ENCODE measurements at regions not wholly inside any gene's neighbourhood (a gene's known extent, or its start where the extent isn't known, plus 50 kb on each side); places are given as distances from the start of the nearest gene placed in this dataset.
"Not testable (repeated sequence)": the region's sequence is repeated elsewhere in the genome, so short reads cannot be mapped to it uniquely, and the experiment has no call there.

DNA sequence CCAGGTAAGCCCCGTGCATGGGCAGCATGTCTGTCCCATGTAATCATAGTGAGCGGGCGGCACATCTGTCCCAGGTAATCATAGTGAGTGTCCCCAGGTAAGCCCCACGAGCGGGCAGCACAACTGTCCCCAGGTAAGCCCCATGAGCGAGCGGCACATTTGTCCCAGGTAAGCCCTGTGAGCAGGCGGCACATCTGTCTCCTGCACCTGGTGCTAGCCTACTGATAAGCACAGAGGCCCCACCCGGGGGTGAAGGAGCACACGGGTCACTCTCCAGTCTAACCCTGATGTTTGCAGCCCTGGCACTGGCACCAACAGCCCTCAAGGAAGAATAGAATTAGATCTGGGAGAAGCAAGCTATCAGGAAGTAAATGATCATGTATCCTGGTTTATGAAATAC lies 99.2 kb downstream of the ATP6V0E2 start:
- H3K27me3 Mint-ChIP-seq (ENCODE audit: low read depth), result peaks cover 31% of the 10 kb centered on the region

DNA sequence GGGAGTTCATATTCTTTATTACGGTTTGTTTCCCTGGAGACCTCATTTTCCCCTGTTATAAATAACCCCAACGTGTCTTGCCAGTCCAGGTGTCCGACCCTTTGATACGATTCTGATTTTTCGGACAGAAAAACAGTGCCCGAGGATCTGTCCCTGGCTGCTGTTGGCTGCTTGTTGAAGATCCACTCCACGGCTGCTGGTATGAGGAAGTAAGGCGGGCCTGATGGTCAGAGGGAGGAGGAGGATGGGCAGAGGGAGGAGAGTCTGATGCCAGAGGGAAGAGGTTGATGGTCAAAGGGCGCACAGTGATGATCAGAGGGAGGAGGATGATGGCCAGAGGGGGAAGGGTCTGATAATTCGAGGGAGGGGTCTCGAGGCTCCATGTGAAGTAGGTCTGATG lies 99.9 kb downstream of the ATP6V0E2 start:
- not testable (repeated sequence) for H3K4me1 Mint-ChIP-seq (ENCODE audit: low read depth); H3K36me3 Mint-ChIP-seq (ENCODE audit: low read depth); H3K9me3 Mint-ChIP-seq (ENCODE audit: low read depth); H3K4me3 Mint-ChIP-seq (ENCODE audit: unreplicated experiment); DNase-seq (ENCODE audit: low spot score); H3K27ac Mint-ChIP-seq (ENCODE audit: unreplicated experiment)
- H3K27me3 Mint-ChIP-seq (ENCODE audit: low read depth), result peaks cover 33% of the 10 kb centered on the region

More for the DNA sequence above, 99.2 kb downstream of the ATP6V0E2 start:
- H3K4me3 Mint-ChIP-seq (ENCODE audit: unreplicated experiment); DNase-seq (ENCODE audit: low spot score); H3K27ac Mint-ChIP-seq (ENCODE audit: unreplicated experiment); H3K9me3 Mint-ChIP-seq (ENCODE audit: low read depth); H3K36me3 Mint-ChIP-seq (ENCODE audit: low read depth); H3K4me1 Mint-ChIP-seq (ENCODE audit: low read depth): not testable (repeated sequence)

DNA sequence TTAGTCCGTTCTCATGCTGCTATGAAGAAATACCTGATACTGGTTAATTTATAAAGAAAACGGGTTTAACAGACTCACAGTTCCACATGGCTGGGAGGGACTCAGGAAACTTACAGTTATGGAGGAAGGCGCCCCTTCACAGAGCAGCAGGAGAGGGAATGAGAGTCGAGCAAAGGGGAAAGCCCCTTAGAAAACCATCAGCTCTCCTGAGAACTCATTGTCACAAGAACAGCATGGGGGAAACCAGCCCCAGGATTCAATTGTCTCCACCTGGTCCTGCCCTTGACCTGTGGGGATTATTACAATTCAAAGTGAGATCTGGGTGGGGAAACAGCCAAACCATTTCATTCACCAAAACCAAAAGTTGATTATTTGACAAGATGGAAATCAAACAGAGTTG lies 101.8 kb downstream of the ATP6V0E2 start:
- not testable (repeated sequence) for H3K9me3 Mint-ChIP-seq (ENCODE audit: low read depth); H3K4me1 Mint-ChIP-seq (ENCODE audit: low read depth); H3K4me3 Mint-ChIP-seq (ENCODE audit: unreplicated experiment); DNase-seq (ENCODE audit: low spot score); H3K27ac Mint-ChIP-seq (ENCODE audit: unreplicated experiment); H3K36me3 Mint-ChIP-seq (ENCODE audit: low read depth)
- H3K27me3 Mint-ChIP-seq (ENCODE audit: low read depth), result peaks cover 33% of the 10 kb centered on the region

DNA sequence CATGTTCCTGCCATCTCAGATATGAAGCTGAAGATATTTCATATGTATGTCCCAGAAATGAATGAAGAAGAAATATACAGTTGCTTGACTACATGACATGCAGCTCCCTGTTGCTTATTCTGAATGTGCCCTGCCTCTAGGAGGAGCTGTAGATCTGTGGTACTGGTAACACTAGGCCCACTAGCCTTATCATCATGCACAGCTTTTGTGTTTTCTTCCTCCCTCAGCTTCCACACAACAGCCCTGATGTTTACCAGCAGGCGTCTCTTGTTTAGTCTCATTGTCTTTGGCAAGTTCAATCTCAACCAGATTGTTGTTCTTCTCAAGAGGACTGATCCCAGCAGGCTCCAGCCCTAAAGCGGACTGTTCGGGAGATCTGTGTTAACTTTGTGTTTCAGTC lies 104.8 kb downstream of the ATP6V0E2 start:
- H3K27me3 Mint-ChIP-seq (ENCODE audit: low read depth), result peaks cover 30% of the 10 kb centered on the region
- H3K9me3 Mint-ChIP-seq (ENCODE audit: low read depth); H3K36me3 Mint-ChIP-seq (ENCODE audit: low read depth); H3K4me3 Mint-ChIP-seq (ENCODE audit: unreplicated experiment); H3K27ac Mint-ChIP-seq (ENCODE audit: unreplicated experiment); DNase-seq (ENCODE audit: low spot score); H3K4me1 Mint-ChIP-seq (ENCODE audit: low read depth): not testable (repeated sequence)

GRCh38 chr7:149978944-149979343 lies 105.2 kb downstream of the ATP6V0E2 start:
- H3K9me3 Mint-ChIP-seq (ENCODE audit: low read depth); H3K36me3 Mint-ChIP-seq (ENCODE audit: low read depth); H3K4me3 Mint-ChIP-seq (ENCODE audit: unreplicated experiment); H3K27ac Mint-ChIP-seq (ENCODE audit: unreplicated experiment); H3K4me1 Mint-ChIP-seq (ENCODE audit: low read depth); DNase-seq (ENCODE audit: low spot score): not testable (repeated sequence)
- peaks cover 30% of the 10 kb centered on the region for H3K27me3 Mint-ChIP-seq (ENCODE audit: low read depth)

DNA sequence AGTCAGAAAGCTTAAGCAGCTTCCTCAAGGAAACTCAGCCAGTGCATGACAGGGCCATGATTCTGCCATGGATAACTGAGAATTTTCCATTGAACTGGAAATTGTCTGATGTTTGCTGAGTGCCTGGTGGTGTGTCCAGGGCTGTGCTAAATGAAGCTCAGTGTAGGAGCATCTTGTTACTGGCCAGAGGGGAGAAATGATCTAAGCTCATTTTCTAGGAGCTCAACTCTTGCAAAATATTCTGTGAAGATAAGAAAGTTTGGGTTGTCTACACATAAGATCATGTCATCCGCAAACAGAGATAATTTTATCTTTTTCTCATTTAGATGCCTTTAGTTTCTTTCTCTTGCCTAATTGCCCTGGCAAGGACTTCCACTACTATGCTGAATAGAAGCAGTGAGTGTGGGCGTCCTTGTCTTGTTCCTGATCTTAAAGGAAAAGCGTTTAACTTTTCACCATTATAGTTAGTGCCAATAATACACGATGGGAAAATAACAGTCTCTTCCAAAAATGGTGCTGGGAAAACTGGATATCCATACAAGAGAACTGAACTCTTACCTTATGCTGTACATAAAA lies 108.9 kb downstream of the ATP6V0E2 start:
- H3K27ac Mint-ChIP-seq (ENCODE audit: unreplicated experiment); H3K36me3 Mint-ChIP-seq (ENCODE audit: low read depth); H3K9me3 Mint-ChIP-seq (ENCODE audit: low read depth); H3K4me3 Mint-ChIP-seq (ENCODE audit: unreplicated experiment); H3K4me1 Mint-ChIP-seq (ENCODE audit: low read depth); DNase-seq (ENCODE audit: low spot score): not testable (repeated sequence)
- H3K27me3 Mint-ChIP-seq (ENCODE audit: low read depth), result peaks cover 13% of the 10 kb centered on the region

DNA sequence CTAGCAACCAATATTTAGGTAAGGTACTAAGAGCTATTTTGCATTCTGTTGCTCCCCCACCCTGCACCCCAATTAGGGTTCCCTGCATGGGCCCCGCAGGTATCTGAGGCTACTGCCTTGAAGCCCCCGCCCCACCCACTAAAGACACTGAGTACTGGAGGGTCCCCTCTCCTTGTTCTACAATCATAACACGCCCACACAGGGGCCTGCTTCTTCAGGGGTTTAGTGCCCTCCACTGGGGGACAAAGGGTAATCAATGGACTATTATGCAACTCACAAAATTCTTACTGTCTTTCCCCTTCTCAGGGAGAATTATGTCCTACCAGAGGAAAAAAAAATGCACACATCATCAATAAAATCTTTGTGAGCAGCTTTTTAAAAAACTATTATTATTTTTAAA lies 113.1 kb downstream of the ATP6V0E2 start:
- H3K4me1 Mint-ChIP-seq (ENCODE audit: low read depth); DNase-seq (ENCODE audit: low spot score); H3K4me3 Mint-ChIP-seq (ENCODE audit: unreplicated experiment); H3K27ac Mint-ChIP-seq (ENCODE audit: unreplicated experiment); H3K9me3 Mint-ChIP-seq (ENCODE audit: low read depth); H3K36me3 Mint-ChIP-seq (ENCODE audit: low read depth): not testable (repeated sequence)
- peaks cover 14% of the 10 kb centered on the region for H3K27me3 Mint-ChIP-seq (ENCODE audit: low read depth)

DNA sequence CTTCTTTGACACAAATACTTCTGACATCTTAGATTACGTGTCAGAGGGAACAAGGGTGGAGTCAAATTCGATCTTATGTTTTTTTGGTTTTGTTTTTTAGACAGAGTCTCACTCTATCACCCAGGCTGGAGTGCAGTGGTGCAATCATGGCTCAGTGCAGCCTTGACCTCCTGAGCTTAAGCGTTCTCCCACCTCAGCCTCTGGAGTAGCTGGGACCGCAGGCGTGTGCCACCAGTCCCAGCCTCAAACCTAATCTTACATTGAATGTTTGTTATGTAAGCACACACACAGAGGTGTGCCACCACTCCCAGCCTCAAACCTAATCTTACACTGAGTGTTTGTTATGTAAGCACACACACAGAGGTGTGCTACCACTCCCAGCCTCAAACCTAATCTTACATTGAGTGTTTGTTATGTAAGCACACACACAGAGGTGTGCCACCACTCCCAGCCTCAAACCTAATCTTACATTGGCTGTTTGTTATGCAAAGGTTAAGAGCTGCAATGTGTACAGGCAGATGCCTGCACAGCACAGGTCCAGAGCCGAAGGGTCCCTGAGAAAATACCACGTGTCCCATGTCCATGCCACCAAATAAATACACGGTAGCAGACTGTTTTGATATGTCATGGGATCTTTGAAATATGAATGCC lies 118.0 kb downstream of the ATP6V0E2 start:
- H3K4me3 Mint-ChIP-seq (ENCODE audit: unreplicated experiment); H3K27ac Mint-ChIP-seq (ENCODE audit: unreplicated experiment); H3K9me3 Mint-ChIP-seq (ENCODE audit: low read depth); H3K27me3 Mint-ChIP-seq (ENCODE audit: low read depth); H3K4me1 Mint-ChIP-seq (ENCODE audit: low read depth); H3K36me3 Mint-ChIP-seq (ENCODE audit: low read depth); DNase-seq (ENCODE audit: low spot score): not testable (repeated sequence)

DNA sequence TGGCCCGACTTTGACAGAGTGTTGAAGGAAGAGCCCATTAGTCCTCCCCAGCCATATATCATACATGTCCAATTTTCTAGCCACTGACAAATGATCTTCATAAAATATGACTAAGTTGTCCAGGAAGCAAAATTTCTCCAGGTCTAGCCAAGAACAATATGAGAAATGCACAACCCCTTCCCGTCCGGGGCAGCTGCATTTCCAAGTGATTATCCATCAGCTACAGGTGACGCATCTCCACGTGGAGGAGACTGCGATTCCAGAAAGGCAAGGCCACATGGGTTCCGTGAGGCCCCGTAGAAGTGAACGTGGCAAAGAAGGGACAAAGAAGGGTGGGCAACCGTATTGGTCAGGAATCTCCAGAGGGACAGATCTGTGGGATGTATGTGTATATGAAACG lies 118.6 kb downstream of the ATP6V0E2 start:
- H3K4me1 Mint-ChIP-seq (ENCODE audit: low read depth); H3K4me3 Mint-ChIP-seq (ENCODE audit: unreplicated experiment); H3K27ac Mint-ChIP-seq (ENCODE audit: unreplicated experiment); H3K36me3 Mint-ChIP-seq (ENCODE audit: low read depth); H3K9me3 Mint-ChIP-seq (ENCODE audit: low read depth); DNase-seq (ENCODE audit: low spot score); H3K27me3 Mint-ChIP-seq (ENCODE audit: low read depth): not testable (repeated sequence)

GRCh38 chr7:149995369-149996026 lies 121.7 kb downstream of the ATP6V0E2 start:
- H3K4me3 Mint-ChIP-seq (ENCODE audit: unreplicated experiment); H3K36me3 Mint-ChIP-seq (ENCODE audit: low read depth); DNase-seq (ENCODE audit: low spot score); H3K9me3 Mint-ChIP-seq (ENCODE audit: low read depth); H3K27me3 Mint-ChIP-seq (ENCODE audit: low read depth); H3K4me1 Mint-ChIP-seq (ENCODE audit: low read depth): not testable (repeated sequence)
- peak overlapping the region; percentile 12 for H3K27ac Mint-ChIP-seq (ENCODE audit: unreplicated experiment)
